Activated CD8-positive, alpha-beta T cell treated with anti-CD3 and anti-CD28 coated beads, Interleukin-2, amount 10 ng/mL, durations not matched to agents 7 days and 5 days (primary cell): ENCODE measurements at regions not wholly inside any gene's neighbourhood (a gene's known extent, or its start where the extent isn't known, plus 50 kb on each side); places are given as distances from the start of the nearest gene placed in this dataset.

Experiments
- ATAC-seq: fragments of 150-1000 bp; cut with Tn5 transposase; one replicate; pipeline ENCODE4 v1.10.0; 2021; ENCODE audit warnings: moderate library complexity
- CTCF ChIA-PET: fragments of 350-600 bp; sonication (Branson Sonifier 250); formaldehyde crosslinking; loops from one replicate; lab custom pipeline; 2021; ENCODE audit warnings: antibody characterized with exemption; lab: Charles Lee
- POLR2A ChIA-PET: fragments of 350-600 bp; sonication (Branson Sonifier 250); formaldehyde crosslinking; loops from one replicate; lab custom pipeline; 2021; ENCODE audit warnings: antibody characterized with exemption; lab: Charles Lee
- DNase-seq: peaks from one replicate; pipeline ENCODE4 v3.0.0-alpha.2; 2020
- H3K27ac Mint-ChIP-seq: one replicate; pipeline ENCODE4 v1.8.0; 2021; ENCODE audit warnings: mild to moderate bottlenecking, mixed read lengths
- H3K27me3 Mint-ChIP-seq: one replicate; pipeline ENCODE4 v1.8.0; 2021; ENCODE audit warnings: low read depth, mixed read lengths
- H3K36me3 Mint-ChIP-seq: one replicate; pipeline ENCODE4 v1.8.0; 2021; ENCODE audit warnings: low read depth, mixed read lengths
- H3K4me1 Mint-ChIP-seq: one replicate; pipeline ENCODE4 v1.8.0; 2021; ENCODE audit warnings: low read depth, mixed read lengths
- H3K4me3 Mint-ChIP-seq: one replicate; pipeline ENCODE4 v1.8.0; 2021; ENCODE audit warnings: mild to moderate bottlenecking, mixed read lengths
- H3K9me3 Mint-ChIP-seq: one replicate; pipeline ENCODE4 v1.8.0; 2022; ENCODE audit warnings: mixed read lengths; ENCODE audit not compliant: insufficient read depth

GRCh38 chr2:203650860-203651613 is 55.4 kb upstream of the CD28 start:
- Mint-ChIP-seq H3K9me3 (no peaks in the 10 kb centered on the region), H3K27me3 (no peaks in the 10 kb centered on the region), H3K27ac (no peak overlapping the region), H3K4me3 (no peak overlapping the region), H3K36me3 (no peaks in the 10 kb centered on the region), H3K4me1 (peaks cover 6% of the 10 kb centered on the region)
- CTCF ChIA-PET, result interaction anchor here (0.8 to 2.2 kb wide), 6 partner anchors 31 to 259 kb away, joined by 3 to 13 read pairs (median 6); no protein-coding TSS in a partner anchor
- POLR2A ChIA-PET, result no interaction called here
- DNase-seq (no peak), ATAC-seq (peak; percentile 64)

GRCh38 chr2:203651621-203652020 is 54.8 kb upstream of the CD28 start:
- Mint-ChIP-seq H3K36me3 (no peaks in the 10 kb centered on the region), H3K9me3 (no peaks in the 10 kb centered on the region), H3K4me3 (no peak overlapping the region), H3K4me1 (peaks cover 8% of the 10 kb centered on the region), H3K27ac (no peak overlapping the region), H3K27me3 (no peaks in the 10 kb centered on the region)
- DNase-seq, result no peak
- ChIA-PET POLR2A (no interaction called here), CTCF (interaction anchor here (0.8 to 2.2 kb wide), 6 partner anchors 30 to 258 kb away, joined by 3 to 13 read pairs (median 6); no protein-coding TSS in a partner anchor)
- ATAC-seq, result no peak

GRCh38 chr2:203654826-203655225 is 51.6 kb upstream of the CD28 start:
- ChIA-PET CTCF (interaction anchor here (1.3 kb wide), 1 partner anchor 160 kb away, joined by 6 read pairs; no protein-coding TSS in a partner anchor), POLR2A (no interaction called here)
- no peak for DNase-seq
- Mint-ChIP-seq H3K9me3 (no peaks in the 10 kb centered on the region), H3K27me3 (no peaks in the 10 kb centered on the region), H3K4me1 (peaks cover 14% of the 10 kb centered on the region), H3K36me3 (no peaks in the 10 kb centered on the region), H3K27ac (no peak overlapping the region), H3K4me3 (no peak overlapping the region)
- ATAC-seq, result no peak

GRCh38 chr2:203656522-203657287 is 49.7 kb upstream of the CD28 start:
- Mint-ChIP-seq H3K9me3 (no peaks in the 10 kb centered on the region), H3K4me3 (no peak overlapping the region), H3K36me3 (no peaks in the 10 kb centered on the region), H3K27me3 (no peaks in the 10 kb centered on the region), H3K27ac (no peak overlapping the region), H3K4me1 (peaks cover 19% of the 10 kb centered on the region)
- no peak for DNase-seq
- ChIA-PET CTCF (interaction anchor here (1.0 to 1.4 kb wide), 2 partner anchors 7 to 172 kb away, joined by 3 to 5 read pairs; no protein-coding TSS in a partner anchor), POLR2A (no interaction called here)
- ATAC-seq, result no peak
